ENCODE measurements at regions not wholly inside any gene's neighbourhood (a gene's known extent, or its start where the extent isn't known, plus 50 kb on each side); places are given as distances from the start of the nearest gene placed in this dataset.

- Histone ChIP-seq H3K4me2 (ENCODE audit: low read length) (no peak overlapping the region), H3K9me3 (replicated peaks; ENCODE audit: low read length) (no peaks in the 10 kb centered on the region), H3K27me3 (ENCODE audit: control insufficient read depth, insufficient read depth, low read length) (no peaks in the 10 kb centered on the region), H3K9ac (ENCODE audit: low read depth, low read length) (no peak overlapping the region), H3K4me1 (ENCODE audit: control insufficient read depth, insufficient read depth, low read length) (peaks cover 5% of the 10 kb centered on the region), H3K36me3 (ENCODE audit: insufficient read depth, low read length) (no peaks in the 10 kb centered on the region), H3K4me3 (ENCODE audit: low read length) (no peak overlapping the region)
These were observed 1217.0 kb upstream of the ZEB2 start for GRCh38 chr2:145736871-145737270.

DNA sequence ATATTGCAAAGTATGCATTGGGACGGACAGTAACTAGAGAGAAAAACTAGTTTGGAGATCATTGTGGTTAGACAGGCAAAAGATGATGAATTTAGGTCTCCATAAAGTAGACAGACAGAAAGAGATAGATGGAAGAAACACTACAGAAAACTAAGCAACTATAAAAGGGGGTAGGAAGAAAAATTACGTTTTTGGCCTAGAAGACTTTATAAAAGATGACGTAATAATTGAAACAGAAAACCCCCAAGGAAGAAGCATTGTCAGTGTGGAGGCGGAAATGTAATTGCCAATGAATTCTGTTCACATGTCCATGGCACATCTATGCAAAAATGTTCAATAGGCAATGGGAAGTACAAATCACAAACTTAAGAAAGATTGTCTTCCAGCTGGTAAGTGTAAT is 1211.5 kb upstream of the ZEB2 start:
- Histone ChIP-seq H3K4me2 (ENCODE audit: low read length) (no peak overlapping the region), H3K4me3 (ENCODE audit: low read length) (no peak overlapping the region), H3K9me3 (replicated peaks; ENCODE audit: low read length) (no peaks in the 10 kb centered on the region), H3K27me3 (ENCODE audit: control insufficient read depth, insufficient read depth, low read length) (no peaks in the 10 kb centered on the region), H3K4me1 (ENCODE audit: control insufficient read depth, insufficient read depth, low read length) (no peaks in the 10 kb centered on the region), H3K36me3 (ENCODE audit: insufficient read depth, low read length) (no peaks in the 10 kb centered on the region), H3K9ac (ENCODE audit: low read depth, low read length) (no peak overlapping the region)

- Histone ChIP-seq H3K4me1 (ENCODE audit: control insufficient read depth, insufficient read depth, low read length) (no peaks in the 10 kb centered on the region), H3K9me3 (replicated peaks; ENCODE audit: low read length) (no peaks in the 10 kb centered on the region), H3K4me3 (ENCODE audit: low read length) (no peak overlapping the region), H3K4me2 (ENCODE audit: low read length) (no peak overlapping the region), H3K9ac (ENCODE audit: low read depth, low read length) (no peak overlapping the region), H3K36me3 (ENCODE audit: insufficient read depth, low read length) (no peaks in the 10 kb centered on the region), H3K27me3 (ENCODE audit: control insufficient read depth, insufficient read depth, low read length) (no peaks in the 10 kb centered on the region)
These were observed 1210.3 kb upstream of the ZEB2 start for GRCh38 chr2:145729993-145730770.

- Histone ChIP-seq H3K9ac (ENCODE audit: low read depth, low read length) (no peak overlapping the region), H3K4me2 (ENCODE audit: low read length) (no peak overlapping the region), H3K36me3 (ENCODE audit: insufficient read depth, low read length) (no peaks in the 10 kb centered on the region), H3K4me1 (ENCODE audit: control insufficient read depth, insufficient read depth, low read length) (no peaks in the 10 kb centered on the region), H3K4me3 (ENCODE audit: low read length) (no peak overlapping the region), H3K9me3 (replicated peaks; ENCODE audit: low read length) (no peaks in the 10 kb centered on the region), H3K27me3 (ENCODE audit: control insufficient read depth, insufficient read depth, low read length) (no peaks in the 10 kb centered on the region)
These were observed 1209.6 kb upstream of the ZEB2 start for GRCh38 chr2:145729481-145729880.

DNA sequence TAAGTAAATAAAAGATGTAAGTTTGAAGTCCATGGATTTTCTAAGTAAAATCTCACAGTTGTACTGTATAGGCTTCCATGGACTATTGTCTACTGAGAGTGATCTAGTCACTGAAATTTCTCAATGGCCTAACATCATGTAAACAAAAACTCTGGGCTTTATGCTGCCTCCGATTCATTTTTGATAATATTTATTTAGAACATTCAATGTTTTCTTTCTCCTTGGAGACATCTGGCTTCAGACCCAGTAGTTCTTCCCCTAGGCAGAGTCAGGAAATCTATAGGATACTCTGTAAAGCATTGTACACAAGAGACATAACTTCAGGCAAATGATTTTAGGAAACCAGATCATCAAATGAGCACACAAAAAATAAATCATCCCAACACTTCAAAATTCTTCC is 1208.6 kb upstream of the ZEB2 start:
- Histone ChIP-seq H3K4me3 (ENCODE audit: low read length) (no peak overlapping the region), H3K9ac (ENCODE audit: low read depth, low read length) (no peak overlapping the region), H3K4me2 (ENCODE audit: low read length) (no peak overlapping the region), H3K36me3 (ENCODE audit: insufficient read depth, low read length) (no peaks in the 10 kb centered on the region), H3K4me1 (ENCODE audit: control insufficient read depth, insufficient read depth, low read length) (no peaks in the 10 kb centered on the region), H3K9me3 (replicated peaks; ENCODE audit: low read length) (no peaks in the 10 kb centered on the region), H3K27me3 (ENCODE audit: control insufficient read depth, insufficient read depth, low read length) (no peaks in the 10 kb centered on the region)

GRCh38 chr2:145725876-145726275 is 1206.0 kb upstream of the ZEB2 start:
- no peak overlapping the region for H3K4me3 ChIP-seq (ENCODE audit: low read length)
- no peaks in the 10 kb centered on the region for H3K9me3 ChIP-seq (replicated peaks; ENCODE audit: low read length)
- no peak overlapping the region for H3K4me2 ChIP-seq (ENCODE audit: low read length)
- H3K36me3 ChIP-seq (ENCODE audit: insufficient read depth, low read length): no peaks in the 10 kb centered on the region
- H3K27me3 ChIP-seq (ENCODE audit: control insufficient read depth, insufficient read depth, low read length): no peaks in the 10 kb centered on the region
- no peaks in the 10 kb centered on the region for H3K4me1 ChIP-seq (ENCODE audit: control insufficient read depth, insufficient read depth, low read length)
- H3K9ac ChIP-seq (ENCODE audit: low read depth, low read length): no peak overlapping the region

DNA sequence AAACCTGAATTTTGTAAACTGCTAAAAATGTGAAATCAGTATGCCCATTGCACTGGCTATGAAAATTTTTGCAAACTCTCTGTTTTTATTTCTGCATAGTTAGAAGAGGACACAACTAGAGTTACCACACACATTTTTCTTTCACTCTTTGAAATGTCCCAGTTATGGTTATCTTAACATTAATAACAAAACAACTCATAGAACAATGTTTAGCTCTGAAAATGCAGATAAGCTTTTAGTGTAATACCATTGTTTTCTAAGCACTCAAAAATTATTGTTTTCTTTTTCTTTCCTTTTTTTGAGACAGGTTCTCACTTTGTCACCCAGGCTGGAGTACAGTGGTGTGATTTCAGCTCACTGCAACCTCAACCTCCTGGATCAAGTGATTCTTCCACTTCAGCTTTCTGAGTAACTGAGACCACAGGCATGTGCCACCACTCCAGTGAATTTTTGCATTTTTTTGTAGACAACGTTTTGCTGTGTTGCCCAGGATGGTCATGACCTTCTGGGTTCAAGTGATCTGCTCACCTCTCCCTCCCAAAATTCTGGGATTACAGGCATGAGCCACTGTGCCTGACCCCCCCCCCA is 1204.5 kb upstream of the ZEB2 start:
- Histone ChIP-seq H3K4me2 (ENCODE audit: low read length) (no peak overlapping the region), H3K9ac (ENCODE audit: low read depth, low read length) (no peak overlapping the region), H3K4me1 (ENCODE audit: control insufficient read depth, insufficient read depth, low read length) (no peaks in the 10 kb centered on the region), H3K9me3 (replicated peaks; ENCODE audit: low read length) (no peaks in the 10 kb centered on the region), H3K36me3 (ENCODE audit: insufficient read depth, low read length) (no peaks in the 10 kb centered on the region), H3K27me3 (ENCODE audit: control insufficient read depth, insufficient read depth, low read length) (no peaks in the 10 kb centered on the region), H3K4me3 (ENCODE audit: low read length) (no peak overlapping the region)

DNA sequence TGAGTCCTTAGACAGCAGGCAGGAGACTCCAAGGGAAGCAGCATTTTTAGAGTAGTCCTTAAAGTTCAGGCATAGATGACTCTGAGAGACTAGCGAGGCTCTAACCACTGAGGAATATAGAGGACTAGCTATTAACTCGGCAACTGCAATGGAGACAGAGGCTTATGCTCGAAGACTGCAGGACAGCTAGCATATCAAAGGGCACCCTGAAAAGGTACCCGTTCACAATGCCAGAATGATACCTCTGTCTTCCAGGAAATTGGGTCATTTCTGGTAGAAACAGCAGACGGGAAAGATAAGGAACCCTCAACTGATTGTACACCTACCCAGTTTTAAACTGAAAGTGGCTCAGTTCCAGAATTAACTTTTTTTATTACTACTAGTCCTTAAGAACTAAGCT is 1204.0 kb upstream of the ZEB2 start:
- no peaks in the 10 kb centered on the region for H3K4me1 ChIP-seq (ENCODE audit: control insufficient read depth, insufficient read depth, low read length)
- H3K36me3 ChIP-seq (ENCODE audit: insufficient read depth, low read length): no peaks in the 10 kb centered on the region
- H3K4me3 ChIP-seq (ENCODE audit: low read length): no peak overlapping the region
- H3K9ac ChIP-seq (ENCODE audit: low read depth, low read length): no peak overlapping the region
- H3K4me2 ChIP-seq (ENCODE audit: low read length): no peak overlapping the region
- H3K9me3 ChIP-seq (replicated peaks; ENCODE audit: low read length): no peaks in the 10 kb centered on the region
- H3K27me3 ChIP-seq (ENCODE audit: control insufficient read depth, insufficient read depth, low read length): no peaks in the 10 kb centered on the region

GRCh38 chr2:145721681-145722080 is 1201.8 kb upstream of the ZEB2 start:
- no peak overlapping the region for H3K9ac ChIP-seq (ENCODE audit: low read depth, low read length)
- H3K4me2 ChIP-seq (ENCODE audit: low read length): no peak overlapping the region
- no peak overlapping the region for H3K4me3 ChIP-seq (ENCODE audit: low read length)
- H3K4me1 ChIP-seq (ENCODE audit: control insufficient read depth, insufficient read depth, low read length): no peaks in the 10 kb centered on the region
- H3K27me3 ChIP-seq (ENCODE audit: control insufficient read depth, insufficient read depth, low read length): no peaks in the 10 kb centered on the region
- H3K9me3 ChIP-seq (replicated peaks; ENCODE audit: low read length): no peaks in the 10 kb centered on the region
- no peaks in the 10 kb centered on the region for H3K36me3 ChIP-seq (ENCODE audit: insufficient read depth, low read length)

DNA sequence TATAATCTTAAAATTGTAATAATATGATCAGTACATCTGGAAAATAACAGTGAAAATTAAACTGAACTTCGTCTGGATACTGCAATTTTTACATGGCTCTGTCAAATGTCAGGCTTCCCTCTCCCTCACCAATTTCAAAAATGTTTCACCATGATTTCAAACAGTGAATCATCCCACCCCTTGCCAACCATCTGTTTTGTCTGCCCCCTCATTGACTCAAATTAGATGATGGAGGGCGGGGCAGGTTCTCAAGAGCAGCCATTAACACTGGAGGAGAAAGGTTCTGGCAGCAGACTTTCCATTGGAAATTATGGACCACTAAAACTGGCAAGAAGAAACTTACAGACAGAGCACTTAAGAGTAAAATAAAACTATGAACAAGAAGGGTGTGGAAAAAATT is 1195.7 kb upstream of the ZEB2 start:
- no peak overlapping the region for H3K4me2 ChIP-seq (ENCODE audit: low read length)
- H3K4me3 ChIP-seq (ENCODE audit: low read length): no peak overlapping the region
- H3K4me1 ChIP-seq (ENCODE audit: control insufficient read depth, insufficient read depth, low read length): peaks cover 5% of the 10 kb centered on the region
- H3K36me3 ChIP-seq (ENCODE audit: insufficient read depth, low read length): no peaks in the 10 kb centered on the region
- no peaks in the 10 kb centered on the region for H3K27me3 ChIP-seq (ENCODE audit: control insufficient read depth, insufficient read depth, low read length)
- H3K9ac ChIP-seq (ENCODE audit: low read depth, low read length): no peak overlapping the region
- H3K9me3 ChIP-seq (replicated peaks; ENCODE audit: low read length): no peaks in the 10 kb centered on the region

DNA sequence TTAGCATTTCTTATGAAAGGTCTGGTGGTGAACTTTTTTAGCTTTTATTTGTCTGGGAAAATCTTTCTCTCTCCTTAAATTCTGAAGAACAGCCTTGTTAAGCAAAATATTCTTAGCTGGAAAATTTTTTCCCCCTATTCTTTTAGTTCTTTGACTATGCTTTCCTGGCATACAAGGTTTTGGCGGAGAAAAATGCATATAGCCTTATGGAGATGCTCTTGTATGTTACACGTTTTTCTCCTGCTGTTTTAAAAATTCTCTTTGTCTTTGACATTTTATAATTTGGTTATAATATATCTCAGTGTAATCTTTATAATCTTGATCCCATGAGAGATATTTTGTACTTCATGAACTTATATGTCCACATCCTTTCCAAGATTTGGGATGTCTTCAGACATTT is 1190.4 kb upstream of the ZEB2 start:
- H3K4me2 ChIP-seq (ENCODE audit: low read length): no peak overlapping the region
- H3K4me3 ChIP-seq (ENCODE audit: low read length): no peak overlapping the region
- no peaks in the 10 kb centered on the region for H3K36me3 ChIP-seq (ENCODE audit: insufficient read depth, low read length)
- no peaks in the 10 kb centered on the region for H3K4me1 ChIP-seq (ENCODE audit: control insufficient read depth, insufficient read depth, low read length)
- H3K9ac ChIP-seq (ENCODE audit: low read depth, low read length): no peak overlapping the region
- H3K9me3 ChIP-seq (replicated peaks; ENCODE audit: low read length): no peaks in the 10 kb centered on the region
- no peaks in the 10 kb centered on the region for H3K27me3 ChIP-seq (ENCODE audit: control insufficient read depth, insufficient read depth, low read length)

- no peak overlapping the region for H3K4me2 ChIP-seq (ENCODE audit: low read length)
- H3K4me1 ChIP-seq (ENCODE audit: control insufficient read depth, insufficient read depth, low read length): no peaks in the 10 kb centered on the region
- H3K9ac ChIP-seq (ENCODE audit: low read depth, low read length): no peak overlapping the region
These were observed 1182.4 kb upstream of the ZEB2 start for GRCh38 chr2:145702305-145702704.

More at GRCh38 chr2:145702305-145702704, 1182.4 kb upstream of the ZEB2 start:
- Histone ChIP-seq H3K9me3 (replicated peaks; ENCODE audit: low read length) (no peaks in the 10 kb centered on the region), H3K27me3 (ENCODE audit: control insufficient read depth, insufficient read depth, low read length) (no peaks in the 10 kb centered on the region), H3K36me3 (ENCODE audit: insufficient read depth, low read length) (no peaks in the 10 kb centered on the region), H3K4me3 (ENCODE audit: low read length) (no peak overlapping the region)

Measured in skeletal muscle satellite cell (primary cell).